K562 (cell line): ENCODE measurements at regions not wholly inside any gene's neighbourhood (a gene's known extent, or its start where the extent isn't known, plus 50 kb on each side); places are given as distances from the start of the nearest gene placed in this dataset.

Experiments
- ATAC-seq: fragments of 200-7000 bp; cut with Tn5 transposase; 3 replicates; pipeline ENCODE4 v1.9.1; 2020; ENCODE audit warnings: moderate library complexity
- BruUV-seq: library from RNA; stranded (reverse); fragments of 400-500 nt; replicated peaks from 2 replicates; lab custom pipeline; 2021; lab: Mats Ljungman, UMichigan
- CTCF ChIA-PET: fragments of 300-600 bp; formaldehyde crosslinking; extraction: SDS; loops from one replicate; lab custom pipeline; 2021; ENCODE audit warnings: low intra/inter-chr PET ratio; lab: Yijun Ruan, JAX
- POLR2A ChIA-PET: fragments of 300-600, 350-650 bp; sonication (Branson Sonifier 250); formaldehyde crosslinking; extraction: SDS; loops from one replicate; lab custom pipeline; 2021; ENCODE audit warnings: antibody characterized with exemption, inconsistent platforms; lab: Yijun Ruan, JAX
- DNase-seq, 4 experiments: peaks; one replicate each; pipeline versions ENCODE4 v3.0.0 to v3.0.0-alpha.2; 2011 to 2018; ENCODE audit warnings: low spot score in 3 of 4, mixed read lengths in 3 of 4; ENCODE audit errors: extremely low read depth in 1 of 4
- FAIRE-seq: peaks from 2 replicates; lab custom pipeline; 2011; peaks lifted over from hg19 to GRCh38; lab: Jason Lieb, UNC
- H2AFZ ChIP-seq: 2 replicates; pipeline ENCODE4 v1.6.0; 2011; ENCODE audit warnings: low read depth, low read length, control low read depth, inconsistent platforms
- H3K27ac ChIP-seq: fragments of 200-600 bp; 3 replicates; pipeline ENCODE4 v1.8.0; 2011; ENCODE audit warnings: low read depth, mild to moderate bottlenecking, control low read depth, inconsistent platforms, low read length, moderate library complexity, mixed read lengths; ENCODE audit errors: extremely low read depth
- H3K27me3 ChIP-seq, 2 experiments: fragments of 300-600 bp in 1 of 2; 2 replicates in 1 of 2; 3 replicates in 1 of 2; pipeline versions ENCODE4 v1.6.0 to v1.8.0; 2011; ENCODE audit warnings: inconsistent platforms in 2 of 2, low read length in 2 of 2, mild to moderate bottlenecking in 1 of 2, mixed read lengths in 1 of 2, moderate library complexity in 1 of 2; ENCODE audit not compliant: control insufficient read depth in 2 of 2, insufficient read depth in 2 of 2
- H3K36me3 ChIP-seq: fragments of 300-600 bp; 3 replicates; pipeline ENCODE4 v1.8.0; 2011; ENCODE audit warnings: mild to moderate bottlenecking, low read length, inconsistent platforms; ENCODE audit not compliant: control insufficient read depth, insufficient read depth
- H3K4me1 ChIP-seq, 2 experiments: fragments of 200-600 bp in 1 of 2; replicated peaks in 1 of 2; 2 replicates in 1 of 2; 3 replicates in 1 of 2; pipeline versions ENCODE4 v1.5.1 to v1.8.0; 2011; ENCODE audit warnings: inconsistent platforms in 2 of 2, low read length in 2 of 2, mild to moderate bottlenecking in 1 of 2, mixed read lengths in 1 of 2, moderate library complexity in 1 of 2; ENCODE audit not compliant: control insufficient read depth in 2 of 2, insufficient read depth in 2 of 2
- H3K4me2 ChIP-seq: 2 replicates; pipeline ENCODE4 v1.6.1; 2011; ENCODE audit warnings: low read length, control low read depth, inconsistent platforms, mixed read lengths; ENCODE audit not compliant: insufficient read depth
- H3K4me3 ChIP-seq: fragments of 200-600 bp; sonication (generic), shearing (Covaris generic); 2 replicates; pipeline ENCODE4 v1.5.1; 2016; ENCODE audit warnings: control low read depth, inconsistent platforms
- H3K79me2 ChIP-seq: fragments of 200-600 bp; 3 replicates; pipeline ENCODE4 v1.8.0; 2011; ENCODE audit warnings: low read length, inconsistent platforms; ENCODE audit not compliant: control insufficient read depth, insufficient read depth
- H3K9ac ChIP-seq, 2 experiments: 2 replicates each; pipeline versions ENCODE4 v1.6.0 to v1.6.1; 2011; ENCODE audit warnings: low read depth in 2 of 2, low read length in 2 of 2, control low read depth in 1 of 2, inconsistent platforms in 1 of 2, mild to moderate bottlenecking in 1 of 2, mixed read lengths in 1 of 2; ENCODE audit not compliant: insufficient read depth in 1 of 2
- H3K9me1 ChIP-seq: one replicate; pipeline ENCODE4 v1.6.0; 2011; ENCODE audit warnings: inconsistent platforms, mild to moderate bottlenecking, low read length, moderate library complexity; ENCODE audit not compliant: control insufficient read depth, insufficient read depth
- H3K9me3 ChIP-seq: replicated peaks from 2 replicates; pipeline ENCODE4 v1.5.1; 2011; ENCODE audit warnings: low read depth, low read length, inconsistent platforms; ENCODE audit not compliant: control insufficient read depth, insufficient read depth
- H4K20me1 ChIP-seq: replicated peaks from 2 replicates; pipeline ENCODE4 v1.6.1; 2011; ENCODE audit warnings: low read length, inconsistent platforms, mixed read lengths; ENCODE audit not compliant: control insufficient read depth, insufficient read depth
- CHD1 ChIP-seq: fragments of 200-600 bp; sonication (generic); IDR thresholded peaks from one replicate; pipeline ENCODE4 v1.6.1; 2012; ENCODE audit warnings: mild to moderate bottlenecking, moderate library complexity, low read length, inconsistent platforms
- ESRRA ChIP-seq: fragments of 450-650 bp; IDR thresholded peaks from 2 replicates; pipeline ENCODE4 v1.6.1; 2014; ENCODE audit warnings: low read depth, mild to moderate bottlenecking, moderate library complexity, borderline replicate concordance
- FOXJ2 ChIP-seq: fragments of 200-800 bp; sonication (Bioruptor generic); IDR thresholded peaks from 2 replicates; pipeline ENCODE4 v1.6.1; 2016; ENCODE audit warnings: missing genetic modification characterization, missing compliant biosample characterization
- HLTF ChIP-seq: fragments of 450-650 bp; IDR thresholded peaks from 2 replicates; pipeline ENCODE4 v1.6.1; 2016
- NKRF ChIP-seq: fragments of 450-650 bp; IDR thresholded peaks from 2 replicates; pipeline ENCODE4 v1.6.1; 2016; ENCODE audit warnings: borderline replicate concordance
- TEAD1 ChIP-seq, 2 experiments: fragments of 450-650 bp in 1 of 2; sonication (generic) in 1 of 2; formaldehyde crosslinking; IDR thresholded peaks; 2 replicates each; pipeline versions ENCODE4 v1.4.0 to v1.8.0; 2020 to 2022; ENCODE audit warnings: mild to moderate bottlenecking in 2 of 2, missing genetic modification reagents in 1 of 2
- ZHX1 ChIP-seq: fragments of 150-350 bp; conservative IDR thresholded peaks from 2 replicates; pipeline ENCODE4 v1.6.1; 2014; ENCODE audit warnings: low read length
- WGBS: fragments of 100-300 bp; shearing (Covaris generic); methylation state at CpG from one replicate; pipeline ENCODE4 v1.1.6; 2016; ENCODE audit warnings: low coverage, mixed read lengths; ENCODE audit not compliant: insufficient coverage; ENCODE audit errors: missing lambda C conversion rate; 5-methylcytosine and 5-hydroxymethylcytosine counted together
- in situ Hi-C: fragments of 300-500 bp; cut with MboI; formaldehyde crosslinking; loops from 4 replicates; pipeline ENCODE4 v1.15.0; 2018; ENCODE audit warnings: inconsistent platforms, mixed read lengths
- intact Hi-C: fragments of 100-400 bp; cut with micrococcal nuclease; formaldehyde crosslinking; loops from 2 replicates; pipeline ENCODE4 v1.14.2; 2022

- Histone ChIP-seq H3K79me2 (no peaks in the 10 kb centered on the region), H3K27me3 (no peaks in the 10 kb centered on the region), H3K4me3 (no peak overlapping the region), H2AFZ (no peak overlapping the region), H3K27ac (no peak overlapping the region), H3K9me1 (no peaks in the 10 kb centered on the region), H3K9me3 (no peaks in the 10 kb centered on the region; the same call in 1 of the 2 replicates)
- ATAC-seq: no peak
- CTCF ChIA-PET: no interaction called here
- WGBS: 0% methylated on average over 2 of the region's 2 CpGs
- POLR2A ChIA-PET: no interaction called here
- in situ Hi-C loops: no loop called here
- no TSS peak for BruUV-seq
- TF ChIP-seq CHD1 (no peak), HLTF (no peak), ZHX1 (no peak), FOXJ2 (tag) (no peak), NKRF (no peak), ESRRA (no peak), TEAD1 (CRISPR knock-in tag; IDR thresholded peaks at IDR 0.05) (no peak)
- TF ChIP-seq, all 486 proteins: peak for 0
- no peaks in the 10 kb centered on the region for H4K20me1 ChIP-seq
- no peak overlapping the region for H3K4me2 ChIP-seq
- H3K9ac ChIP-seq: no peak overlapping the region
- DNase-seq (no peak), FAIRE-seq (no peak)
- H3K4me1 ChIP-seq: no peaks in the 10 kb centered on the region
- intact Hi-C loops: no loop called here
- no peaks in the 10 kb centered on the region for H3K36me3 ChIP-seq
Observed at GRCh38 chr10:36469585-36469984, 655.8 kb upstream of the ANKRD30A start.
